ENCODE measurements at regions not wholly inside any gene's neighbourhood (a gene's known extent, or its start where the extent isn't known, plus 50 kb on each side); places are given as distances from the start of the nearest gene placed in this dataset.

DNA sequence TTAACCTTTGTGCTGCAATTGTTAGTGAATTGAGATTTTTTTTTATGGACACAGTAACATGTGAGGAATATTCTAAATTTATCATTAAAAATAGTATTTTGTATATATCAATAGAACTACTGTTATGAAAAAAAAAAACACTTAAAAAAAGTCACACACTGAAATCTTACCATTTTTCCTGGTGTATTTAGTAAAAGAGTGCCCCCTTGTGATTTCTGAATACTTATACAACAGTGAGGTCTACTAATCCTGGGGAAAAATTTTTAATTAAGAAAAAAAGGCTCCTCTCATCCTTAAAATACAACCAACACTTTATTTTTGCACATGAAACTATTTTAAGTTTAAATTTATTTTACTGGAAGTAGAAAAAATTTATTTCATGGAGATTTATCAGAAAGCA, 56.4 kb upstream of the SPOCK3 start:
- TF ChIP-seq CBX5 (IDR thresholded peaks at IDR 0.05; ENCODE audit: low read depth, low read length) (no peak), POLR2AphosphoS5 (IDR thresholded peaks at IDR 0.05; ENCODE audit: low read depth, low read length) (no peak), EZH2 (IDR thresholded peaks at IDR 0.05; ENCODE audit: low read depth, low read length, severe bottlenecking) (no peak), POLR2A (IDR thresholded peaks at IDR 0.05; ENCODE audit: control extremely low read depth in 1 of 2, low read depth in 2 of 2, low read length in 2 of 2) (no peak), JUN (IDR thresholded peaks at IDR 0.05; ENCODE audit: low read depth, low read length) (no peak), RXRA (IDR thresholded peaks at IDR 0.05; ENCODE audit: insufficient read depth, low read depth, low read length) (no peak), EP300 (IDR thresholded peaks at IDR 0.05; ENCODE audit: borderline replicate concordance in 1 of 2, low read depth in 2 of 2, low read length in 2 of 2) (no peak), TAF1 (IDR thresholded peaks at IDR 0.05; ENCODE audit: low read depth, low read length) (no peak), CEBPB (IDR thresholded peaks at IDR 0.05; ENCODE audit: low read depth, low read length) (no peak), SIRT6 (IDR thresholded peaks at IDR 0.05; ENCODE audit: low read length) (no peak)
- TF ChIP-seq, protein P1, sequence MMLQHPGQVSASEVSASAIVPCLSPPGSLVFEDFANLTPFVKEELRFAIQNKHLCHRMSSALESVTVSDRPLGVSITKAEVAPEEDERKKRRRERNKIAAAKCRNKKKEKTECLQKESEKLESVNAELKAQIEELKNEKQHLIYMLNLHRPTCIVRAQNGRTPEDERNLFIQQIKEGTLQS (IDR thresholded peaks at IDR 0.05; ENCODE audit: insufficient read depth, low read depth, low read length) = no peak
- TF ChIP-seq, protein P2, sequence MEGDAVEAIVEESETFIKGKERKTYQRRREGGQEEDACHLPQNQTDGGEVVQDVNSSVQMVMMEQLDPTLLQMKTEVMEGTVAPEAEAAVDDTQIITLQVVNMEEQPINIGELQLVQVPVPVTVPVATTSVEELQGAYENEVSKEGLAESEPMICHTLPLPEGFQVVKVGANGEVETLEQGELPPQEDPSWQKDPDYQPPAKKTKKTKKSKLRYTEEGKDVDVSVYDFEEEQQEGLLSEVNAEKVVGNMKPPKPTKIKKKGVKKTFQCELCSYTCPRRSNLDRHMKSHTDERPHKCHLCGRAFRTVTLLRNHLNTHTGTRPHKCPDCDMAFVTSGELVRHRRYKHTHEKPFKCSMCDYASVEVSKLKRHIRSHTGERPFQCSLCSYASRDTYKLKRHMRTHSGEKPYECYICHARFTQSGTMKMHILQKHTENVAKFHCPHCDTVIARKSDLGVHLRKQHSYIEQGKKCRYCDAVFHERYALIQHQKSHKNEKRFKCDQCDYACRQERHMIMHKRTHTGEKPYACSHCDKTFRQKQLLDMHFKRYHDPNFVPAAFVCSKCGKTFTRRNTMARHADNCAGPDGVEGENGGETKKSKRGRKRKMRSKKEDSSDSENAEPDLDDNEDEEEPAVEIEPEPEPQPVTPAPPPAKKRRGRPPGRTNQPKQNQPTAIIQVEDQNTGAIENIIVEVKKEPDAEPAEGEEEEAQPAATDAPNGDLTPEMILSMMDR (IDR thresholded peaks at IDR 0.05; ENCODE audit: control extremely low read depth in 1 of 3, insufficient read depth in 1 of 3, low read depth in 1 of 3, low read length in 3 of 3) = peak in 1 of 3 experiments; percentile 20; a peak in 1 of 4 replicates
